ENCODE measurements at regions not wholly inside any gene's neighbourhood (a gene's known extent, or its start where the extent isn't known, plus 50 kb on each side); places are given as distances from the start of the nearest gene placed in this dataset.

DNA sequence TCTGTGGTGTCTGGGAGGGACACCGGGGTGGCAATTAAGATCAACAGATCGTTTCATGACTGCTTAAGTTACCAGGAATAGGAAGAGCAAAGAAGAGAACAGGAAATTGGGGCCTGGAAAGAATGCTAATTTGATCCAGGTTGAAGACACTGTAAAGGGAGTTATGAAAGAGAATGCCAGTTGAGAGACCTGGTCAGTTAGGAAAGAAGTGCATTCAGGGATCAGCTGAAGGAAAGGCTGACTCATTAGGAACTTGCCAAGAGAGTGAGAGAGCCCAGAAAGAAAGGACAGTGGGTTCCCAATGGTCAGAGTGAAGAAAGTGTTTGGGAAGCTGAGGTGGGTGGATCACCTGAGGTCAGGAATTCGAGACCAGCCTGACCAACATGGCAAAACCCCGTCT, 119.6 kb downstream of the UBE2U start:
- no peak overlapping the region for H3K9ac ChIP-seq (ENCODE audit: insufficient read depth, low read length, poor library complexity, severe bottlenecking)
- H3K79me2 ChIP-seq (ENCODE audit: insufficient read depth, low read length), result no peaks in the 10 kb centered on the region
- peaks cover 5 to 10% of the 10 kb centered on the region in 2 donors for H3K4me1 ChIP-seq (ENCODE audit: control insufficient read depth in 1 of 2, insufficient read depth in 2 of 2, low read length in 2 of 2)
- no peaks in the 10 kb centered on the region for H3K36me3 Mint-ChIP-seq
- no peak overlapping the region for H3K4me2 ChIP-seq (replicated peaks; ENCODE audit: extremely low read depth, low read length, poor library complexity, severe bottlenecking)
- H3K27ac Mint-ChIP-seq, result peak overlapping the region in 1 of 7 donors; percentile 12
- H3K4me1 Mint-ChIP-seq, result peaks cover 12% of the 10 kb centered on the region
- H4K20me1 ChIP-seq (ENCODE audit: insufficient read depth, low read length), result no peaks in the 10 kb centered on the region
- TF ChIP-seq, protein P1, sequence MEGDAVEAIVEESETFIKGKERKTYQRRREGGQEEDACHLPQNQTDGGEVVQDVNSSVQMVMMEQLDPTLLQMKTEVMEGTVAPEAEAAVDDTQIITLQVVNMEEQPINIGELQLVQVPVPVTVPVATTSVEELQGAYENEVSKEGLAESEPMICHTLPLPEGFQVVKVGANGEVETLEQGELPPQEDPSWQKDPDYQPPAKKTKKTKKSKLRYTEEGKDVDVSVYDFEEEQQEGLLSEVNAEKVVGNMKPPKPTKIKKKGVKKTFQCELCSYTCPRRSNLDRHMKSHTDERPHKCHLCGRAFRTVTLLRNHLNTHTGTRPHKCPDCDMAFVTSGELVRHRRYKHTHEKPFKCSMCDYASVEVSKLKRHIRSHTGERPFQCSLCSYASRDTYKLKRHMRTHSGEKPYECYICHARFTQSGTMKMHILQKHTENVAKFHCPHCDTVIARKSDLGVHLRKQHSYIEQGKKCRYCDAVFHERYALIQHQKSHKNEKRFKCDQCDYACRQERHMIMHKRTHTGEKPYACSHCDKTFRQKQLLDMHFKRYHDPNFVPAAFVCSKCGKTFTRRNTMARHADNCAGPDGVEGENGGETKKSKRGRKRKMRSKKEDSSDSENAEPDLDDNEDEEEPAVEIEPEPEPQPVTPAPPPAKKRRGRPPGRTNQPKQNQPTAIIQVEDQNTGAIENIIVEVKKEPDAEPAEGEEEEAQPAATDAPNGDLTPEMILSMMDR (IDR thresholded peaks at IDR 0.05), result no peak
- peaks cover 1 to 7% (median 4%) of the 10 kb centered on the region in 3 donors for H3K27me3 Mint-ChIP-seq (ENCODE audit: low read depth in 3 of 3)
- no peaks in the 10 kb centered on the region for H3K9me3 ChIP-seq (replicated peaks in 1 of 2; ENCODE audit: control insufficient read depth in 1 of 2, insufficient read depth in 1 of 2, low read length in 2 of 2)
- intact Hi-C loops (cut with micrococcal nuclease), result no loop called here
- H3K4me3 ChIP-seq (replicated peaks in 1 of 3; ENCODE audit: low read depth in 2 of 3, low read length in 3 of 3), result no peak overlapping the region
- no peak overlapping the region for H3K27ac ChIP-seq (ENCODE audit: low read depth in 1 of 2, low read length in 2 of 2)
- WGBS (ENCODE audit: insufficient coverage), result 96% methylated on average over 3 of the region's 4 CpGs
- H2AFZ ChIP-seq (ENCODE audit: insufficient read depth, low read depth, low read length, poor library complexity, severe bottlenecking), result no peak overlapping the region
- H3K36me3 ChIP-seq (replicated peaks in 1 of 2; ENCODE audit: control insufficient read depth in 1 of 2, insufficient read depth in 2 of 2, low read length in 2 of 2), result no peaks in the 10 kb centered on the region
- no peaks in the 10 kb centered on the region for H3K27me3 ChIP-seq (ENCODE audit: control insufficient read depth in 2 of 2, insufficient read depth in 2 of 2, low read length in 2 of 2)
- H3K4me3 Mint-ChIP-seq, result no peak overlapping the region
- DNase-seq, result no peak
- H3K9me3 Mint-ChIP-seq, result peaks cover 0 to 3% (median 0%) of the 10 kb centered on the region in 7 donors

DNA sequence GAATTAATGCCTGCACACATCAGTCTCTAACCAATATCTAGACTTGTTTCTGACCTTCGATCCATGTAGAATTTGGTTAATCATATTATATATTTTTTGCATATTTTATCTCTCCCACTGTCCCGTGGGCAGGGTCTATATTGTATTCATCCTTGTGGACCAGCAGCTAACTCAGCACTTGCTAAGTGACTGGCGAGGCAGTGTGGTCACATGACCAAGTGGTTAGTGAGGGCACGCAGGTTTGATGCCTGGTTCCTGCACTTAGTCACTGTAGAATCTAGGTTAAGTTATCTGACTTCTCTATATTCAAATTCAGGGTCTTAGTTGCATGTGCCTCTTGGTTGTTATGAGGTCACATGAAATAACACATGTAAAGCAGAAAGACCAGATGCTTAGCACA, 120.5 kb downstream of the UBE2U start:
- no peak overlapping the region for H3K9ac ChIP-seq (ENCODE audit: insufficient read depth, low read length, poor library complexity, severe bottlenecking)
- 60% methylated on average over 1 of the region's 4 CpGs for WGBS (ENCODE audit: insufficient coverage)
- H3K36me3 ChIP-seq (replicated peaks in 1 of 2; ENCODE audit: control insufficient read depth in 1 of 2, insufficient read depth in 2 of 2, low read length in 2 of 2), result no peaks in the 10 kb centered on the region
- H3K4me3 Mint-ChIP-seq, result no peak overlapping the region
- H3K4me1 ChIP-seq (ENCODE audit: control insufficient read depth in 1 of 2, insufficient read depth in 2 of 2, low read length in 2 of 2), result peaks cover 5 to 10% of the 10 kb centered on the region in 2 donors
- H3K27ac Mint-ChIP-seq, result no peak overlapping the region
- H3K4me1 Mint-ChIP-seq, result peaks cover 12% of the 10 kb centered on the region
- H3K36me3 Mint-ChIP-seq, result no peaks in the 10 kb centered on the region
- TF ChIP-seq, protein P1 (IDR thresholded peaks at IDR 0.05), result no peak
- no peak overlapping the region for H2AFZ ChIP-seq (ENCODE audit: insufficient read depth, low read depth, low read length, poor library complexity, severe bottlenecking)
- no peak overlapping the region for H3K4me3 ChIP-seq (replicated peaks in 1 of 3; ENCODE audit: low read depth in 2 of 3, low read length in 3 of 3)
- peaks cover 0 to 3% (median 0%) of the 10 kb centered on the region in 7 donors for H3K9me3 Mint-ChIP-seq
- no peaks in the 10 kb centered on the region for H4K20me1 ChIP-seq (ENCODE audit: insufficient read depth, low read length)
- no peaks in the 10 kb centered on the region for H3K79me2 ChIP-seq (ENCODE audit: insufficient read depth, low read length)
- H3K9me3 ChIP-seq (replicated peaks in 1 of 2; ENCODE audit: control insufficient read depth in 1 of 2, insufficient read depth in 1 of 2, low read length in 2 of 2), result no peaks in the 10 kb centered on the region
- no peak overlapping the region for H3K27ac ChIP-seq (ENCODE audit: low read depth in 1 of 2, low read length in 2 of 2)
- peaks cover 1 to 7% (median 6%) of the 10 kb centered on the region in 3 donors for H3K27me3 Mint-ChIP-seq (ENCODE audit: low read depth in 3 of 3)
- no peak for DNase-seq
- H3K27me3 ChIP-seq (ENCODE audit: control insufficient read depth in 2 of 2, insufficient read depth in 2 of 2, low read length in 2 of 2), result no peaks in the 10 kb centered on the region
- H3K4me2 ChIP-seq (replicated peaks; ENCODE audit: extremely low read depth, low read length, poor library complexity, severe bottlenecking), result no peak overlapping the region
- intact Hi-C loops (cut with micrococcal nuclease), result no loop called here
